GM19397 (cell line): ENCODE measurements at regions not wholly inside any gene's neighbourhood (a gene's known extent, or its start where the extent isn't known, plus 50 kb on each side); places are given as distances from the start of the nearest gene placed in this dataset.
"Not testable (repeated sequence)": the region's sequence is repeated elsewhere in the genome, so short reads cannot be mapped to it uniquely, and the experiment has no call there.

Source experiments
- ATAC-seq: cut with Tn5 transposase; IDR thresholded peaks from one replicate; pipeline ENCODE4 v1.9.1; 2021; ENCODE audit warnings: mild to moderate bottlenecking, moderate library complexity; ENCODE audit not compliant: unreplicated experiment

GRCh38 chr2:2581331-2582159 lies 250.5 kb upstream of the MYT1L start:
- no peak for ATAC-seq

GRCh38 chr2:2580841-2581240 lies 249.8 kb upstream of the MYT1L start:
- ATAC-seq, result not testable (repeated sequence)

- no peak for ATAC-seq
Observed at GRCh38 chr2:2580341-2580740, 249.3 kb upstream of the MYT1L start.

DNA sequence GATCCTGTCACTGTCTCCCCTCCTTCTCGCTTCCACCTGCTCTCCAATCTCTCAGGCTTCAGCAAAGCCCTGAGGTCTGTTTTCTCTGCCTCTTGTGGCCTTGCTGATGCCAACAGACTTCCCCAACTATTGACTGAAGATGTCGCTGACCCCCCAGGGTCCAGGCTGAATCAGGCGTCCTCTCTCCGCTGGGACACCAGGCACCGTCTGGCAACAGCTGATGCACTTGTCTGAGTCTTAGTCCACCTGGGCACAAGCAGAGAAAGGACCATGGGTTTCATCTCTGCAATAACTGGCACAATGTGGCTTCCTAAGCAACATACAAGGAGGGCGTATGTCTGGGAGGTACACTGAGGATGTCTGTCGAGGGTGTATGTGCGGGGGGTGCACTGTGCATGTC lies 248.7 kb upstream of the MYT1L start:
- ATAC-seq, result no peak

- ATAC-seq, result no peak
Observed at GRCh38 chr2:2577407-2577831, 246.3 kb upstream of the MYT1L start.

DNA sequence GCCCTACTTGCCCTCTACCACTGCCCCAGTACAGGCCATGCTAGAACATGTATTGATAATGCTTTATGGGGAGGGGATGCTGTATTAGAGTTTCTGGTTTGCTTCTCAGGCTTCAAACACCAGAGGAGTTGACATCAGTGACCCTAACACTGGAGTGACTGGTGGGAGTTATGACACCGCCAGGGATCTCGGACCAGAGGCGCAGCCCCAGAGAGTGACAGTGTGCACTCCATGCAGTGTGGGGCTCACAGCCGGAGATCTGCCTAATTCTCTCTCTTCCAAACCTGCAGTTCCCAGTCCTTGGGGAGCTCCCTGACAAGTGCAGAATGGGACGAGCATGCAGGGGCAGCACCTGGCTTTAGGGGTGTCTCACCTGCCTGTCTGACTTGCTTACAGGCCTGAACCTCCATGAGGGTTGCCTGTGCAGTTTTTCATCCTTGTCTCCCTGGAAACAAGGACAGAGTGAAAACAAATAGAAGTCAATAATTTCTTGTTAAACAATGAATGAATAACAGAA lies 244.9 kb upstream of the MYT1L start:
- no peak for ATAC-seq

- ATAC-seq, result no peak
Observed at GRCh38 chr2:2575181-2575577, 244.1 kb upstream of the MYT1L start.

- ATAC-seq, result no peak
Observed at GRCh38 chr2:2574401-2575180, 243.5 kb upstream of the MYT1L start.

DNA sequence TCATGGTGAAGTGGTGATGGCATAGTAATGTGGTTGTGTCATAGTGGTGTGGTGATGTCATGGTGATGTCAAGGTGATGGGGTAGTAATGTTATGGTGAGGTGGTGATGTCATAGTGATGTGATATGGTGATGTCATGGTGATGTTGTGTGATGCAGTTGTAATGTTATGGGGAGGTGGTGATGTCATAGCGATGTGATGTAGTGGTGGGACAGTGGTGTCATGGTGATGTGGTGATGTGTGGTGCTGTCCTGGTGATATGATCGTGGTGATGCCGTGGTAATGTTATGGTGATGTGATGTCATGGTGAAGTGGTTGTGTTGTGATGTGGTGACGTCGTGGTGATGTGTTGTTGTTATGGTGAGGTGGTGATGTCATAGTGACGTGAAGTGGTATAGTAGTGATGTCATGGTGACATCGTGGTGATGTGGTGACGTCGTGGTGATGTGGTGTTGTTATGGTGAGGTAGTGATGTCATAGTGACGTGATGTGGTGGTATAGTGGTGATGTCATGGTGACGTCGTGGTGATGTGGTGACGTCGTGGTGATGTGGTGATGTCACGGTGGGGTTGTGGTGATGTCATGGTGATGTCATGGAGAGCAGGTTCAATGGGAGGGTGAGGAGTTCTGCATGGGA lies 242.7 kb upstream of the MYT1L start:
- ATAC-seq, result no peak

DNA sequence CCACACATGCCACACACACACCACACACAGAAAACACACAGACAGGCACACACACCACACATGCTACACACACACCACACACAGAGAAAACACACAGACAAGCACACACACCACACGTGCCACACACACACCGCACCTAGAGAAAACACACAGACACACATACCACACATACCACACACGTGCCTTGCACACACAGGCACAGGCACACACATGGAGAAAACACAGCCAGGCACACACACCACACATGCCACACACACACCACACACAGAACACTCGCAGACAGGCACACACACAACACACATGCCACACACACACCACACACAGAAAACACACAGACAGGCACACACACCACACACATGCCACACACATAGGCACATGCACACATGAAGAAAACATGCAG lies 242.1 kb upstream of the MYT1L start:
- ATAC-seq, result no peak

- ATAC-seq, result no peak
Observed at GRCh38 chr2:2572393-2573204, 241.5 kb upstream of the MYT1L start.

DNA sequence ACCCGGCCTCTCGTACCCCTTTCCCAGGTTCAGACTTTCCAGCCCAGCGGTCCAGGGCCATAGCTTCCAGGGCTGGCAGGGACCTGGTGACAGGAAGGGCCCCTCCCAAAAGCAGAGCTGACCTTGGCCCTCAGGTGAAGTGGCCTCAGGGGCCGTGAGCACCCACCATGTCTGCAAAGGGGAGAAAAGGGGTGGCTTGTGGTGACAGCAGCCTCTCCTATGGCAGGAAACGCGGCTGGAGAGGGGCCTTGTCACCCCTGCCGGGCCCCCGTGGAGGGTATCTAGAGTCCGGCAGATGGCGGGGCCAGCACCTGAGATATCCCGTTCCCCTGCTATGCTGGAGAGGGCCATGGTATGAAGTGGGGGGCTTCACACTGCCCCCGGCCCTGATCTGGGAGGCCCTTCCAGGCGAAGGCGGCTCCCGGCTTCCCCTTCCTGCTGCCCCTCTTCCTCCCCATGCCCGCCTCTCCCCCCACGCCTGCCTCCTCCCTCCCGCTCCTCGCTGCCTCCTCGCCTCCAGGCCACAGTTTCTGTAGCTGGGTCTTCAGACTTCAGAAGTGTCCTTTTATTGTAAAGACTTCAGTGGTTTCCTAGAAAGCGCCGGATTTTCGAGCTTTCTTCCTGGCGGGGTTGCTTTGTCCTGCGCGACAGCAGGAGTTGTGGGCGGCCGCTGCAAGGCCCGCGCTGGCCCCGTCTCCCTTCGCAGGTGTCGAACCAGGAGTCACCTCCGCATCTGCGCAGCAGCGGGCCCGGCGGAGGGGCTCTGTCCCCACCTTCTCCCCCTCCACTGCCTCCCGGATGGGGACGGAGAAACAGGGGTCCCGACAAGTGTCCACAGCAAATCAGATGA lies 240.5 kb upstream of the MYT1L start:
- no peak for ATAC-seq

DNA sequence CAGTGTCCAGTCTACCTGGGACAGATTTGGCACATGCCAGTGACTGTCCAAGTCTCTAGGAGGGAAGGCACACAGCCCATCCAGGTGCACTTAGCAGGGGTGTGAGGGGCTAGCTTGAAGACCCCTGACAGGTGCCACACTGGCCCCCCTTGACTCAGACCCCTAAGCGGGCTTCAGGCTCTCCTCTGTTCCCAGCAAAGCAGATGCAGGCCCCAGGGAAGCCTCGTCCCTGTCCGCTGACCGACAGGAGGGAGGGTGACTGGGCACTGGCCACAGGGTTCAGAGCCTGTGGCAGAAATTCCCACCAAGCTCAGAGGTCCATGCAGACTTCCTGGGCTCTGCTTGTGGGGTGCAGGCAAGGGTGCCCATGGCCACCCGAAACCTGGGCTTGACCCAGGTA lies 239.8 kb upstream of the MYT1L start:
- ATAC-seq, result no peak

- no peak for ATAC-seq
Observed at GRCh38 chr2:2570360-2570759, 239.3 kb upstream of the MYT1L start.

DNA sequence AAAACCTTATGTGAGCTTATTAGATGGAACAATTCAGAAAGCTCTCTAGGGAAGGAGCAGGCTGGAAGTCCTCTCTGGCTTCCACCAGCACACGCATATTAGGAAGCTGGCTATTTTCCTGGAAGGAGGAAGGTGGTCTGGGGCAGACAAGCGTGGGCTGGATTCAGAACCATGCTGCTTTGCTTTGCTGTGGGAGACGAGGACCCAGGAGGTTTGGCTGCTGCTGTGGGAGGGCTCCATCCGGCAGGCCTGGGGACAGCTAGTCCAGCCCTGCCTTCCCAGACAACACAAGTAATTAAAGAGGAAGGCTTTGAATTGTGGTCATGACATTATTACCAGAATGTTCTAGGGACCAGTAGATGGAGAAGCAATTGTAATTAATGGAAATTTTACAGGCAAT lies 238.8 kb upstream of the MYT1L start:
- no peak for ATAC-seq

- no peak for ATAC-seq
Observed at GRCh38 chr2:2569306-2569705, 238.2 kb upstream of the MYT1L start.

DNA sequence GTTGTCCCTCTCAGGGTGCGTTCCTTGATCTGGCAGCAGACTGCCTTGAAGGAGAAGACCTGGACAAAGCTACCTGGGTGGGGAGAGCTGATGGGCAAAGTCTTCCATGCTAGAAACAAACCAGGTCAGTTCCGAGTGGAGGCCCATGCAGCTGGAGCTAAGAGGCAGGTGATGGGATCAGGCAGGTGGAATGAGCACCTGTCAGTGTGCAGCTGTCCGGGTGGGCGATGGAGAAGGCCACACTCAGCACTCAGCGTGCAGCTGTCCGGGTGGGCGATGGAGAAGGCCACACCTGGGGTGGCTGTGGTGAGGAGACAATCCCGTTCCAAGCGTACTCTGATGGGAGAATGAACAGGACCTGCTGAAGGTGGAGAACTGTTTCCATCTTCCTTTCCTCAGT lies 237.3 kb upstream of the MYT1L start:
- ATAC-seq, result no peak

GRCh38 chr2:2567776-2568175 lies 236.7 kb upstream of the MYT1L start:
- ATAC-seq, result no peak

- no peak for ATAC-seq
Observed at GRCh38 chr2:2566396-2567323, 235.6 kb upstream of the MYT1L start.
